Urinary bladder (tissue), 3 donors: ENCODE measurements at regions not wholly inside any gene's neighbourhood (a gene's known extent, or its start where the extent isn't known, plus 50 kb on each side); places are given as distances from the start of the nearest gene placed in this dataset.

ENCODE experiments used
- DNase-seq: peaks from one replicate; pipeline ENCODE4 v3.0.0-alpha.2; 2015; ENCODE audit errors: extremely low spot score
- H3K27ac ChIP-seq: one replicate; pipeline ENCODE4 v1.5.1; 2013; ENCODE audit warnings: low read depth, mild to moderate bottlenecking, moderate library complexity
- H3K36me3 ChIP-seq: one replicate; pipeline ENCODE4 v1.6.1; 2013; ENCODE audit warnings: mild to moderate bottlenecking, moderate library complexity; ENCODE audit not compliant: insufficient read depth
- H3K4me1 ChIP-seq: one replicate; pipeline ENCODE4 v1.6.1; 2013; ENCODE audit warnings: mild to moderate bottlenecking, moderate library complexity; ENCODE audit not compliant: insufficient read depth
- H3K4me3 ChIP-seq: one replicate; pipeline ENCODE4 v1.5.1; 2013; ENCODE audit warnings: low read depth, low read length
- WGBS: extraction: QIAGEN DNeasy Blood & Tissue Kit; methylation state at CpG from one replicate; pipeline ENCODE4 v1.1.7; 2013; 5-methylcytosine and 5-hydroxymethylcytosine counted together
- donor health status: healthy with polysubstance abuse.
- donor health status: healthy.

- no peak overlapping the region for H3K4me3 ChIP-seq
- no peak for DNase-seq
- H3K36me3 ChIP-seq = no peaks in the 10 kb centered on the region
- WGBS = 59% methylated on average over 10 of the region's 10 CpGs
- no peak overlapping the region for H3K27ac ChIP-seq
- peaks cover 2% of the 10 kb centered on the region for H3K4me1 ChIP-seq
These were observed 81.5 kb upstream of the TMCC3 start for GRCh38 chr12:94731733-94732360.

DNA sequence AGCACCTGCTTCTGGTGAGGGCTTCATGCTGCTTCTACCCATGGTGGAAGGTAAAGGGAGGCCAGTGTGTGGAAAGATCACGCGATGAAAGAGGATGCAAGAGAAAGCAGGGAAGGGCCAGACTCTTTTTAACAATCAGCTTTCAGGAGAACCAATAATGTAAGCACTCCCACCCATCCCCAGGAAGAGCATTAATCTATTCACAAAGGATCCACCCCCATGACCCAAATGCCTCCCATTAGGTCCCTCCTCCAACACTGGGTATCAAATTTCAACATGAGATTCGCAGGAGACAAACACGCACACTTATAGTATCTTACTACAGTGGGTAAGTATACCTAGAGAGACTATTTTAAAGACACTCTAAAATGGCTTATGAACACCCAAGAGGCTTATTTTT, 80.5 kb upstream of the TMCC3 start:
- no peak overlapping the region for H3K4me3 ChIP-seq
- 91% methylated on average over 4 of the region's 4 CpGs for WGBS
- no peak overlapping the region for H3K27ac ChIP-seq
- H3K4me1 ChIP-seq = peaks cover 2% of the 10 kb centered on the region
- DNase-seq = no peak
- no peaks in the 10 kb centered on the region for H3K36me3 ChIP-seq

DNA sequence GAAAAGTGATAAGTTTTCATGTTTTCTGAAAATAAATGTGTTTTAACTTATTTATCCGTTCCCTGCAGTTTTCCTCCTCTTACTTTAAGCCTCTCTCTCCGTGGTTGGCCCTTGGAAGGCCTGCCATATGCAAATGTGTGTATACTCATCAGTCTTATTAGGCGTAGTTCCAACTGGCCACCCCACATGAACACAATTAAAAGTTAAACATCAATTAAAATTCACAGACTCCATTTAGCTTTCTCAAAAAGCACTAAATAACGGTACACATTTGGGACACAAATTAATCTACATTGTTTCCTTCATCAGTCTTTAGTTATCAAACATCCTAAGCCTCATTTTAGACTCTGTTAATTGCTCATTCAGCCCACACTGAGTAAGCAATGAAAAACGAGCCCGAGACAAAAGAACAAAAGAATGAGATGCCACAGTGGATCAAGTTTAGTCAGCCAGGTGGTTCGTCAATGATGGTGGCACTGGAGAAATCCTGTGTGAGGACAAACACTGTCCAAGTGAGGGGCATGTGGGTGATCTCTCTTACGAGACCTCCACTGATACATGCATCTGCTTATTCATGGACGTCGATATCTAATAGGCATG, 76.0 kb upstream of the TMCC3 start:
- no peaks in the 10 kb centered on the region for H3K4me1 ChIP-seq
- H3K36me3 ChIP-seq = no peaks in the 10 kb centered on the region
- WGBS = 91% methylated on average over 10 of the region's 10 CpGs
- no peak overlapping the region for H3K27ac ChIP-seq
- no peak overlapping the region for H3K4me3 ChIP-seq
- no peak for DNase-seq

GRCh38 chr12:94725375-94726168, 75.2 kb upstream of the TMCC3 start:
- H3K4me3 ChIP-seq = no peak overlapping the region
- H3K36me3 ChIP-seq = no peaks in the 10 kb centered on the region
- WGBS = 80% methylated on average over 8 of the region's 8 CpGs
- H3K4me1 ChIP-seq = no peaks in the 10 kb centered on the region
- DNase-seq = no peak
- no peak overlapping the region for H3K27ac ChIP-seq

GRCh38 chr12:94722664-94723063, 72.3 kb upstream of the TMCC3 start:
- Histone ChIP-seq H3K4me1 (no peaks in the 10 kb centered on the region), H3K27ac (no peak overlapping the region), H3K36me3 (no peaks in the 10 kb centered on the region), H3K4me3 (no peak overlapping the region)
- 84% methylated on average over 3 of the region's 3 CpGs for WGBS
- DNase-seq = no peak

GRCh38 chr12:94721173-94721572, 70.8 kb upstream of the TMCC3 start:
- H3K27ac ChIP-seq = no peak overlapping the region
- H3K36me3 ChIP-seq = no peaks in the 10 kb centered on the region
- H3K4me1 ChIP-seq = no peaks in the 10 kb centered on the region
- WGBS = 94% methylated on average over 1 of the region's 1 CpG
- no peak for DNase-seq
- no peak overlapping the region for H3K4me3 ChIP-seq

DNA sequence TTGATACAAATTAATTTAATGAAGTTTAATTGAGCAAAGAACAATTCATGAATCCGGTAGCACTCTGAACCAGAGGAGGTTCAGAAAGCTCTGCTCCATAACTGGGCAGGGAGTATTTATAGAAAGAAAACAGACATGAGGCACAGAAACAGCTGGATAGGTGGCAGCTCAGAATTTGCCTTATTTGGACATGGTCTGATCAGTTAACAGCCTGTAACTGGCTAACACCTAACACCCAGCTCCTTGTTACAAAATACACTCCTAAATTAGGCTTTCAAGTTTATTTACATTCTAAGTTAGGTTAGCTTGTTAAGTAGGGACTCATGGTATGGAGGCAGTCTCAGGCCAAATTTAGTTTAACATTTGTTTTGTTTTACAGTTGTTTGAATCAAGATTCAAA, 67.8 kb upstream of the TMCC3 start:
- H3K36me3 ChIP-seq = no peaks in the 10 kb centered on the region
- no peak for DNase-seq
- H3K4me3 ChIP-seq = no peak overlapping the region
- 58% methylated on average over 1 of the region's 1 CpG for WGBS
- H3K27ac ChIP-seq = no peak overlapping the region
- no peaks in the 10 kb centered on the region for H3K4me1 ChIP-seq

DNA sequence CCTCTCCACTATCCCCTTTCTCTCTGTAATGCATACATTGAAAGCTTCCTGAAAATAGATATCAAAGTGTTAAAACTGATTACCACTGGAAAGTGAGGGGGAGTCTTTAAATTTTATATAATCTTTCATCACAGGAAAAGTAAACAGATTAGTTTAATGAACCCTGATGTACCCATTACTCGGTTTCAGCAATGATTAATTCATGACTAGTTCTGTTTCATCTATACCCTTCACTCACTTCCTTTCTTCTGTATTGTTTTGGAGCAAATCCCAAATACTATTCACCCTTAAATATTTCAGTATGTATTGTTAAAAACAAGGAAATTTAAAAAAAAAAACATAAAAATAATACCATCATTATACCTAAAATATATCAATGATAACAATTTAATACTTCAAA, 67.3 kb upstream of the TMCC3 start:
- H3K27ac ChIP-seq = no peak overlapping the region
- no peak for DNase-seq
- 62% methylated on average over 1 of the region's 1 CpG for WGBS
- no peaks in the 10 kb centered on the region for H3K4me1 ChIP-seq
- no peak overlapping the region for H3K4me3 ChIP-seq
- no peaks in the 10 kb centered on the region for H3K36me3 ChIP-seq

DNA sequence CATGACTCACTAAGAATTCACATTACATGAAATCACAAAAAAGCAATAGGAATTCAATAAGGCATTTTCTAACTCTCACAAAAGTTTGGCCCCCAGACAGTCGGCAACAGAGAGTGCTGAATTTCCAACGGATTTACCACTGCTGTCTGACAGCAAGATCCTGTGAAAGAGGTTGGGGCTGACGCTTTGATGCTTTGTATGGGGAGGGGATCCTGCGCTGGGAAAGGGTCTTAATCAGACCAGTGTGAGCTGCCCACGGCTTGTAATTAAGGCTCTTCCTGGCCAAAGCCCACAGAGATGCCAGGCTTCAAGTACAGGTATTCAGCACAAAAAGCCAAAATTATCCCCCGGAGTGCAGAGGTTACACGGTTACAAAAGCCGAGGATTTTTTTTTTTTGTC, 66.8 kb upstream of the TMCC3 start:
- Histone ChIP-seq H3K4me3 (no peak overlapping the region), H3K36me3 (no peaks in the 10 kb centered on the region), H3K27ac (no peak overlapping the region), H3K4me1 (no peaks in the 10 kb centered on the region)
- 83% methylated on average over 8 of the region's 8 CpGs for WGBS
- DNase-seq = no peak

GRCh38 chr12:94716339-94716738, 66.0 kb upstream of the TMCC3 start:
- H3K27ac ChIP-seq = no peak overlapping the region
- WGBS = 87% methylated on average over 6 of the region's 6 CpGs
- no peaks in the 10 kb centered on the region for H3K36me3 ChIP-seq
- H3K4me1 ChIP-seq = no peaks in the 10 kb centered on the region
- no peak for DNase-seq
- H3K4me3 ChIP-seq = no peak overlapping the region

- Histone ChIP-seq H3K4me3 (no peak overlapping the region), H3K4me1 (no peaks in the 10 kb centered on the region), H3K36me3 (no peaks in the 10 kb centered on the region), H3K27ac (no peak overlapping the region)
- 66% methylated on average over 6 of the region's 6 CpGs for WGBS
- DNase-seq = no peak
These were observed 64.2 kb upstream of the TMCC3 start for GRCh38 chr12:94714378-94715114.

GRCh38 chr12:94712815-94713515, 62.6 kb upstream of the TMCC3 start:
- Histone ChIP-seq H3K4me3 (no peak overlapping the region), H3K27ac (no peak overlapping the region), H3K4me1 (no peaks in the 10 kb centered on the region), H3K36me3 (no peaks in the 10 kb centered on the region)
- 71% methylated on average over 7 of the region's 7 CpGs for WGBS
- no peak for DNase-seq

GRCh38 chr12:94710933-94711332, 60.6 kb upstream of the TMCC3 start:
- Histone ChIP-seq H3K27ac (no peak overlapping the region), H3K4me3 (no peak overlapping the region), H3K4me1 (no peaks in the 10 kb centered on the region), H3K36me3 (no peaks in the 10 kb centered on the region)
- DNase-seq = no peak
- WGBS = 77% methylated on average over 3 of the region's 3 CpGs
